Activated naive CD8-positive, alpha-beta T cell treated with anti-CD3 and anti-CD28 coated beads, Interleukin-2, amount 50 U/mL, for 16 hours (primary cell): ENCODE measurements at regions not wholly inside any gene's neighbourhood (a gene's known extent, or its start where the extent isn't known, plus 50 kb on each side); places are given as distances from the start of the nearest gene placed in this dataset.

Experiments
- DNase-seq: peaks from one replicate; pipeline ENCODE4 v3.0.0-alpha.2; 2020; ENCODE audit warnings: low read depth, low spot score

DNA sequence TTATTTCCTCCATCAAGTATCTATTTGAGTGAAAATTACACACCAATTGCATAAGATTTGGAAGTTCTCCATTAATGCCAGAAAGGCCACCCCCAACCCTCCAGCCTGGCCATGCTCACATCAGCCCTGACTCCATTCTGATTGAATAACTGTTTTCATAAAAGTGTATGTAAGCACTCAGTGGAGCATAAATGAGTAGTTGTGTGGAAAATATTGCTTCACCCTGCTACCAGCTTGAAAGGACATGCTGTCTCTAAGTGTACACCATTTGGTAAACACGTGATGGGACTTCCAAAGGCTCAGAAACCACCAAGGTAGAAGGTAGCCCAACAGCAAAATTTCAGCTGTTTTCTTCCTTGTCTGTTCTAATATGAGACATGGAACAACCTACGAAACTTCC lies 393.8 kb downstream of the ZNF385D start:
- DNase-seq, result no peak

DNA sequence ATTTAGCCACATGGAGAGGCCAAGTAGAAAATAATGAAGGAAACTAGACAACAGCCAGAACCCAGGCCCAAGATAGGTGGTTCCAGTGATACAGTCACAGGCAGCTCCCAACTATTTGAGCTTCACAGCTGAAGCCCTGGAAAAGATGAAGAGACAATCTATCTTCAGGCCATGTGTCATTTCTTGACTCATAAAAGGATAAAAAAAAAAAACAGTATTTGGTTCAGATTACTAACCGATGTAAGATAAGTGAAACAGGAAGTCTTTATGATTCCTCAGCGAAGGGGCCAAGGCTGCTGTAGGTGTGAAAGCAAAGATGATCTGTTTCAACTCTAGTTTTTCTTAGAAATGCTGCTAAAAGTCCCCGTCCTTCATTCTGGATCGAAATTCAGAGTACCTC lies 394.6 kb downstream of the ZNF385D start:
- no peak for DNase-seq

DNA sequence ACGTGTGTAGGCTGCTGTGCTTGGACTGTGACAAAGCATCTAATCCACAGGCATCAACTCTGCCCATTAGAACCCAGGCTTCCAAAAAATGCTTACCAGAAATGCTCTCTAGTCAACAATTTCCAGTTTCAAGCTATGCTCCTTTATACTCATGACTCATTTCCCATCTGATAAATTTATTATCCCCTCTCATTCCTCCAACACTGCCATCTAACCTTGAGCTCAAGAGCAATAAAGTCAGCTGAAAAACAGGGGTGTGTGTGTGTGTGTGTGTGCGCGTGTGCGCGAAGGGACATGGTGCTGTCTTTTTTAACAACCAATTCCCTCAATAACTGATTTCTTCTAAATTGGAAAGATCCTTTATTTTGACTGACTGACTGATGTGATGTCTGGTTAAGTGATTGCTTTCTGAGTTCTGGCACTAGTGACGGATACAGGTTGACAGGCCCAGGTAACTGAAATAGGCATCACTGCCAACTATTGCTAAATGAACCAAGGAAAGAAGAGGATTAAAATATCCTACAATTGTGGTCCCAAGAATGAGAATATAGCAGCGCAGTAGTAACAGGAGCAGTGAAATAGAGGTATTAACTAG lies 405.5 kb downstream of the ZNF385D start:
- DNase-seq, result no peak

DNA sequence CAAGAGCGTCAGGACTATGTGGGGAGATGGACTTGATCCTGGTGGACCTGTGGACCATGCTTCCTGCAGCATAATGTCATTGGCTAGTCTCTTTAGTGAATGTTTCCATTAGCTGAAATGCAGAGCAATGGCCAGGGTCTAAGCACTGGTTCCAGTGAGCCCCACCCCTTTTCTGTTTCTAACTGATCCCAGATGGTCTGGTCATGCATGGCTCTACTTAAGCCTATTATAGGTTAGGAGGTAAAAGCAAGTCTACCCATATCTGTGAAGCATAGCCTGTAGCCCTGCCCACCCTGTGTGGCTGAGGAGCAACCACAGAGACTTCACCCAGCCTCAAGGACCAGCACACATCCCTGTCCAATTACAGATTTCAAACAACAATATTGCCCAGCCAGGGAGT lies 419.2 kb downstream of the ZNF385D start:
- no peak for DNase-seq

DNA sequence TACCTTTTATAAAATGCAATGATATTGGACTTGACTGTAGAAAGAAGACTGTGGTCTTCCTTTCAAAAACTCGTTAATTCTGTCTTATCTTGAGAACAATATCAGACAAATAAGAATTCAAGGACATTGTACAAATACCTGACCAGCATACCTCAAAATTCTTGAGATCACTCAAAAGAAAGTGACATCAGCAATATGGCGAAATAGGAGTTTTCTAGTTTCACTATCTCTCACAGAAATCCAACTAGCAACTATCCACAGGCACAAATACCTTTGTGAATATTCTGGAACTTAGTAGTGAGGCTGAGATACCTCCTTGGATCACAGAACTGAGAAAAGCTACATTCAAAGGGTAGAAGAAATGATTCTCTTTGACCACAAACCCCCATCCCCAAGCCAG lies 419.7 kb downstream of the ZNF385D start:
- DNase-seq, result no peak

DNA sequence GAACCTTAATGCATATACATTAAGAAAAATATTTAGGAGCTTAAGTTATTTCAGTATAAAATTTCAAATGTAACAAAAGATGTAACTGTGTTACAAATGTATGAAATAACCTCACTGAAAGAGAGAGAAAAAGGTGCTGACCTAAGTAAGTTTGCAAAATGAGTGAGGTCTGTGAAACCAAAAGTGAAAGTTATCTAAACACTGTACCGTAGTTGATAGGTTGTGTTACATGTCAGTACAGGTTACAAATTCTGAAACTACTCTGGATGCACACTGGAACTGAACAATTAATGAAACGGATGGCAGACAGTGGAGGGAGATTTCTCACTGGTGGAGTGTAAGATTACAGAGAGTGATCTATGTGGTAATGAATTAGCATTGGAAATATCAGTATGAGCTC lies 420.7 kb downstream of the ZNF385D start:
- no peak for DNase-seq

DNA sequence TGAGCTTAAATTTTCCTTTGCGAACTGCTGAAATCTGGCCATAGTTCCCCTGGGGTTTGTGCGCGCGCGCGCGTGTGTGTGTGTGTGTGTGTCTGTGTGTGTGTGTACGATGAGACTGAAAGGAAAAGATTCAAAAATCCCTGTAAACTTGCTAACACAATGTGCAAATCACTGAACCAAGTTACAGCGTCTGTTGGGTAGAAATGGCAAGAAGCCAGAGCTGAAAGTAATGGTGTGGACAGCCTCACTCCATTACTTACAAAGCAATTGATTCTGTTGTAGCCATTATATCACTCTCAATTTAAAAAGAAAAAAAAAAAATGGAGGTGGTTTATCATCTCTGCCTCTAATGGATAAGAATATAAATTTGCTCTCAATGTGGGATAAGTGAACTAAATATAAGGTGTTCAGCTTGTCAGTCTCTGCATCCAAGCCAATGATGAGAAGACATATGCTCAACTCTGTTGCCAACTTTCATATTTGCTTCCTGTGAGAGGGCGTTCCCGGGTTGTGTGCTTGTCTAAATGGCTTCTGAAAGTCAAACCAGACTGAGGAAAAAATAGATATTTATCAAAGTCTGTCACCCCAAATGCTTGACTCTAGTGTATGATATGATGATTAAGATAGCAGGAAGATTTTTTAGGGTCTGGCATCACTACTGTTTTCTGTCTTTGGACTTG lies 422.2 kb downstream of the ZNF385D start:
- DNase-seq, result no peak

DNA sequence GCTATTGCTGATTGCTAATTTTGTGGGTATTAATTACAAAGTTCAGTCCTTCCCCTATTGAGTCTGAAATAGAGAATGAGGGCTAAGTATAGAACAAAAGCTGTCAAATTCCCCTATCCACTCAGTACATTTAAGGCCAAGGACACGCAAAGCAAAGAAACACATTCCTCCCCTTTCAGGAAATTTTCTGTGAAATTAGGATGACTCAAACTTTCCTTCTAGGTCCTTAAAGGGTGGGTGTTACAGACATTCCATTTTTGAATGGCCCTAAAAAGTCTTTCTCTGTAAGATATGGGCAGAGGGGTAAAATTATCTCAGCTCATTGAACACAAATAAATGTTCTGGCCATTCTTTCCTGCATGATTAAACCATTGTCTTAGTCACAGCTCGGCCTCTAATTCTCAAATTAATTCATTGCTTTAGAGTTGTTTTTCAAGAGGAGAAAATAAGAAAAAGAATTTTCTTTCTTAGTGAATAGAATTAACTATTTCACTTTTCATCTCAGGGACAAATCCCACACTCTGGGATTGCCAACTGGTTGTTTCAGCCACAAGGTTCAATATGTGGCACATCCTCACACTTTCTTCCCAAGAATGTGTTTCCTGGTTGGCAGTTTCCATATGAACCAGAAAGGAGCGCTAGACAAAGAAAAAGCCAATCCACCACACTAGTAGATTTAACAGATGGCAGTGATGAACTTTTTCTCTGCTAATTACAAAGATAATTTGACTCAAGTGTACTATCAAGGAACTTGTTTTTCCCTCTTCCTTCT lies 424.1 kb downstream of the ZNF385D start:
- DNase-seq, result no peak

DNA sequence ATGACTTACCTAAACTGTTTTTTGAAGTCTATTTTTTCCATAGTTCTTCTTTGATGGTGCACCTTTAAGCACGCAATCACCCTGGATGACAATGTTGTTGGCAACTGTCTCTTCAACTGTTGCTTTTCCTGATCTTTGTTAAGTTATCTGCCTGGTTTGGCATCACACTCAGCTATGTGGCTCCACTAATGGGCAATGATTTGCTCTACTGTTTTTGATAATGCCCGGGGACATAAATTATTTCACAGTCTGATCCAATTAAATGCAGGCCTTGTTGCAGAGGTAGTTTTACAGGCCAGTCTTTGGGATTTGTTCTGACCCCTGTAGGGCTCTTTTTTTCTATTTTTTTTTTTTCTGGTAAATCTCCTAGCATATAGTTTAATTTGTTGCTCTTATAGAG lies 436.3 kb downstream of the ZNF385D start:
- DNase-seq, result no peak

DNA sequence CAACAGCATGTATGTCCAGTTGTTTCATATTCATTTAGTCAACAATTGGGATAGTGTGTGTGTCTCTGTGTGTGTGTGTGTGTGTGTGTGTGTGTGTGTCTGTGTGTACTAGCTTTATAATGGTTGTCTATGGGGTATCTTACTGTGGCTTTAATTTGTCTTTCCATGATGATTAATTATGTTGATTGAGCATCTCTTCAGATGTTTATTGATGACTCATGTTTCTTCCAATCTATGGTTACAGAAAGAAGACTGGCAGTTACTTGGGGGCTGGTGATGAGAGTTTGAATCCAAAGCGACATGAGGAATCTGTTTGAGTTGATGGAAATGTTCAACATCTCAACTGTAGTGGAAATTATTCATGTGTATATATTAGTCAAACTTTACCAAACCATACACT lies 440.1 kb downstream of the ZNF385D start:
- no peak for DNase-seq

DNA sequence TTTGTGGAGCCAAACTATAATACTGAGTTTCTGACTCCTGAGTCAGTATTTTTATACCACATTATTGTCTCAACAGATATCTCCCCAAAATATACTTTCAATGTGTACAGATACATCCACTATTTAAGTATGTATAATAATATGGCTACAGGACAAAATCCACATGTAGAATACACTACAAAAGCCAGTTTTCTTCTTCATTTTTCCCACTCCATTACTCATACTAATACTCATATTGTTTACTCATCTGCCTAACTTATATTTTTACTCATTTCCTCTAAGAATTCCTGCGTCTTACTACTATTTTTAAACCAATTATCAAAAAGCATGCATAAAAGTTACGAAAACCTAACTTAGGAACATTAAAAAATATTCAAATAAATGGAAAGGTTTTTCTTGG lies 440.8 kb downstream of the ZNF385D start:
- no peak for DNase-seq

DNA sequence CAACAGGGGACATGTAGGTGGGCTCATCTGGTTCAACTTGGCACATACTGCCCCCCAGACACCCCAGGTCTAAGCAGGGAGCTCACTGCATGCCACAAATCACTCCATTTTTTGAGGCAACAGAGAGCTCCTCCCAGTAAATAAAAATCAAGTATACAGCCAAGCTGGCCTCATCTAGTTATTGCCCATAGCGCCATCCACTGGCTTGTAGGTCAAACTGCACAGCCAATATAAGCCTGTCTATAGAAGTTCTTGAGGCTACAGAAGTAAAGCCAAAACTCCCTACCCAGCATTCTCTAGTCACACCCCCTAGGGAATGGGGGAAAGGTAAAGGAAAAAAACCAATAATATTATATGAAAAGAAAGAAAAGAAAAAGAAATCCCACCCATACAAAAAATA lies 453.7 kb downstream of the ZNF385D start:
- DNase-seq, result no peak

DNA sequence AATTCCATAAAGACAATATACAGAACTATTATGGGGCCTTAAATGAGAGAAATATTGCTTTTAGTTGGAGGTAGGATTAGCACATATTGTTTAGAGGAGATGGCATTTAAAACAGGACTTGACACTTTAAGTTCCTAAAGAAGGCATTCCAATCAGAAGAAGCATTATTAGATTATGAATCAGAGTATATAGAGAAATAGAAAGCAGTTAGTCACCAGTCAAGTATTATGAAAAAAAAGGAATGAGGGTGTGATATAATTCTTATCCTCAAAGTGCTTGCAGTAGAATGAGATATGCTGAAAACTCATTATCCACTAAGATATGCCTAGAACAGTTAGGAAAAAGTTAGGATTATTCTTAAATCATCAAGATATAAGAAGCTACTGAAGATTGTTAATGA lies 456.2 kb downstream of the ZNF385D start:
- DNase-seq, result no peak

DNA sequence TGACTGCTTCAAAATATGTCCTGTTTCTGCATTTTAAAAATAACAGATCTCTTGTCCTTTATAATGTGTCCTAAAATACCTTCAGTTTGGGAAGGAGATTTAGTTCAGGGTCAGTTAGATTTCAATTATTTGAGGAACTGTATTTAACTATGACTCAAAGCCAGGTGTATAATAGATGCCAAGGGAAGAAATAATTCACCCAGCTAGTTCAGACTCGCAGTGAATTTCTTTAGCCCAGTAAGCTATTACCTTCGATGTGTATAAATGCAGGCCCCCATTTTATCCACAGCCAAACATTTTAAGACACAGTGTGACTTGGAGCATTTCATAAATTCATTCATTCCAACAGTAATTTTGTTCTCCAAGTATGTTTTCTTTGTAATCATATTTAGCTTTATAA lies 458.0 kb downstream of the ZNF385D start:
- no peak for DNase-seq

DNA sequence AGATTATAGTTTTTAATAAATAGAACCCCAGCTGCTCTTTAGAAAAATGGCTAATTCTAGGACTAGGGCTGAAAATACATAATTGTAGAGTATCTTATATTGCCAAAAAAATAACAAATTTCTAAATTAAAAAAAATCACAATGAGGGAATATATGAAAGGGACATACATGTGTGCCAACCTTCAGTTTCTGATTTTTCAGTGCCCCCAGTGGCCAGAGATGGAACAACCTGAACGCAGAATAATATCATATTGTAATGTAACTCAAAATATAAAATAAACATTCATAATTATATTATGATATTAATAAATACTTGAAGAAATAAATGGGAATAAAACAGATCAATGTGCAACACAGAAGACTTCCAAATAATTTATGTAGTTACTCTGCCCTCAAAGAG lies 460.5 kb downstream of the ZNF385D start:
- no peak for DNase-seq

DNA sequence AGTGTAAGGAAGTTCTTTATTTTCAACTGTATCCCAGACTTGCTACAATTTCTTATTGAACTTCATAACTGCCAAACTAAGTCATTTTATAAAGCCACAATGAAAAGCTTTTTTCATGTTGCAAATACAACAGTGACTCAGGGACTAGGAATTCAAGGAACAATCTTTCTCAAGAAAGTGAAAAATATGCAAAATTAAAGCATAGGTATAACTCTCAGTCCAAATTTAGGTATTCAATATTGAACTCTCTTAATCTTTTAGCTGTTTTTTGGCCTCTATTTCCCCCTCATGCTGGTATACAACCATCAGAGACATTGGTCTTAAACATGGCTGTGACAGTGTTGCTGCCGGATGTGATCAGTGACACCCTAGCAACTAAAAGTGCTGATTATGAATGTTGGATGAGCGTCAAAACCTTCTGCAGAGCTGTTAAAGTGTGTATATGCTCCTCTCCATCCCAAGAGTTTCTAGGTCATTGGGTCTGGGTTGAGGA lies 476.9 kb downstream of the ZNF385D start:
- no peak for DNase-seq

DNA sequence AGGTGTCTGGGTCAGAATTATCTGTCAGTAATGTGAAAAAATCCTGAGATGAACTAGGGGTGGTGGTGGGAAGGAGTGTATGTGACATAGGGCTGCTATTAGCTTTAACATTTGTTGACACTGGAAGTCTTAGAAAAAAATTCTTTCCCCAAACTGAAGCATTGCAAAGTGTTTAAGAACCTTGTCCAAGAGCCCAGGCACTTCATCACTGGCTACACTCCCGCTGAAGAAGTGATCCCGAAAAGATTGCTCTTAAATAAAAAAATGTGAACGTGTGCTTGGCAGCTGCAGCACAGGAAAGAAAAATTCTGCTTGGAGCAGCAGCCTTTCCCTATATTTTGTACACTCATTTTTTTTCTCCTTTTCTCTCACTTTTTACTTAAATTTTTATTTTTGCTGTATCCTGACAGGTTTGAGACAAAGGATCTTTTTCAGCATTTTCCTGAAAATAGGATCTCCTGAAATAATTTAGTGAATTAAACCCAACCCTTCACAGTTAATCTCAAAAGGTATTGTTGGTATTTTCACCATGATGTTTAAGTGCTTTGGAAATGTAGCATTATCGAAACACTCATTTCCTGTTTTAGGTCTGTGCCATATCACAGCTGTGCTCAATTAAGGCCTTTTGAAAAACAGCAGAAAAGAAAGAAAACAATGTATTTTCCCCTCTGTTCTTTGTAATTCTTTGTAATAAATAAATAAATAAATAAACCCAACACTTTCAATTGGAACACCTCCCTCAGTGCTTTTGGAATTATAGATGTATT lies 477.6 kb downstream of the ZNF385D start:
- DNase-seq, result no peak

DNA sequence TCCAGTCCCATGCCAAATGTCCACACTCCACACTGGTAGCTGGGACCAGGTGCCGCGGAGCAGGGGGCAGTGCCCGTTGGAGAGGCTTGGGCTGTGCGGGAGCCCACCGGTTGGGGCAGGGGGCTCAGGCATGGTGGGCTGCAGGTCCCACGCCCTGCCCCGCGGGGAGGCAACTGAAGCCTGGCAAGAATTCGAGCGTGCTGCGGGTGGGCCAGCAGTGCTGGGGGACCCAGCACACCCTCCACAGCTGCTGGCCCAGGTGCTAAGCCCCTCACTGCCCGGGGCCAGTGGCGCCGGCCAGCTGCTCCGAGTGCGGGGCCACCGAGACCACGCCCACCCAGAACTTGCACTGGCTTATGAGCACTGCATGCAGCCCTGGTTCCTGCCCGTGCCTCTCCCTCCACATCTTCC lies 479.4 kb downstream of the ZNF385D start:
- DNase-seq, result no peak

DNA sequence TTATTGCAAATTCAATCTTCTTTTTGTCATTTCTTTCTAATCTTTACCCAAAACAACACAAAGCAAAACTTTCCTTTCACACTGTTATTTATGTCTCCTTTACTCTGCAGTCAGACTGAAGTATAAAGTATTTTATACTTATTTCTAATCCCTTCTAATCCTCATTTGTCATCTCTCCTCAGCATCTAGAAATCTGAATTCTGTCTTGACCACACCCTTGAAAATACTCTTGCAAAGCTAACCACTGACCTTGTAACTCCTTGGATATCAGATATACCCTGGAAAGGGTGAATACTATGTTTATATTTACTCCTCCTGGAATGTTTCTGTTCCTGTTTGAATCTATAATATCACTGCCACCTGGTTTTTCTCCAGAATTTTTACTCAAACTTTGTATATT lies 481.1 kb downstream of the ZNF385D start:
- no peak for DNase-seq

DNA sequence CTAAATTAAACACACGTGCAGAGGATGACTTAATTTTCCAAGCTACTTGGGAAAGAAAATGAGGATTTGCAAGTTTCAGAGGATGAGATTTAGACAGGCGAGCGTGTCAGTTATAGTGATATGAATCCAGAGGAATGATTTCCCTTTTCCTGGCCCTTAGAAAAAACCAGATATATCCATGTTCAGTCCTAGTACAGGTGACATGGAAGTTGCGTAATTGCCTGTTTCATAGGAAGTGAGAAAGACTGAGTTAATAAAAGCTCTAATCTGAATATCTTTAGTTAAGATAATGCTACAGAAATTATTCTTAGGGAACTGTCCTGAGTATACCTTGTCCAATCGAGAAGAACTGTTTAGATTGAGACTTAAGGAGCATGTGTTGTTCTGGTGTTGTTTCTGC lies 490.5 kb downstream of the ZNF385D start:
- DNase-seq, result no peak

DNA sequence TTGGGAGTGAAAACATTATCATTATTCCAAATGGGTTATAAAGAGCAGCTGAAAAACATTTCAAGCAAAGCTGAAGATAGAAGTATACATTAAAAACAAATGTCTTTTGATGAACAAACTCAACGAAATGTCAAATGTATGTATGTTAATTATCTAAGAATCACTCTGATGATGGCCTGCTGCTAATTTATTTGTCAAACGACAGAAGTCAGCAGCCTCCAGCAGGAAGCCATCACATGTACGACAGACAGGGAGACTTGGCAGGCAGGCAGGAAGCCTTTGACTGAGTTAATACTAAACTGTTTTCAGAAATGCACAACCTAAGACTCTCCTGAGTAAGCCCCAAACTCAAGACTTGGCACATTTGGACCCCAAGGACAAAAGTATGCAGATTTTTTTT lies 491.1 kb downstream of the ZNF385D start:
- no peak for DNase-seq

DNA sequence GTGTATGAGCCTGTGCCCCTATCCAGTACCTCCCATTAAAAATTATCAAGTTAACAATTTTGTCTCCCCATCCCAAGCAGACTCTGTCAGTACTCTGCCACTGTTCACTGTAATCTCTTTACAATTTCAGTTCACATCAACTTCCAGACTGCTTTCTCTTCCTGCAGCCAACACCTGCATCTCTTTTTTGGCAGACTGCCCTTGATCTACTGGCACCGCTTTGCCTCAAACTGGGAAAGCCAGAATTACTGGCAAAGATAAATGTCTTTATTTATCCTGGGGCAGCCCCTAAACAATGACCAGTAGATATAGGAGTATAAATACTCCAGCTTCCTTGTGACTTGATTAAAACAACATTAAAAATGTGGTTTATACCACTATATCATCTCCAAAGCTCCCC lies 494.1 kb downstream of the ZNF385D start:
- no peak for DNase-seq
